ENCODE measurements at regions not wholly inside any gene's neighbourhood (a gene's known extent, or its start where the extent isn't known, plus 50 kb on each side); places are given as distances from the start of the nearest gene placed in this dataset.

DNA sequence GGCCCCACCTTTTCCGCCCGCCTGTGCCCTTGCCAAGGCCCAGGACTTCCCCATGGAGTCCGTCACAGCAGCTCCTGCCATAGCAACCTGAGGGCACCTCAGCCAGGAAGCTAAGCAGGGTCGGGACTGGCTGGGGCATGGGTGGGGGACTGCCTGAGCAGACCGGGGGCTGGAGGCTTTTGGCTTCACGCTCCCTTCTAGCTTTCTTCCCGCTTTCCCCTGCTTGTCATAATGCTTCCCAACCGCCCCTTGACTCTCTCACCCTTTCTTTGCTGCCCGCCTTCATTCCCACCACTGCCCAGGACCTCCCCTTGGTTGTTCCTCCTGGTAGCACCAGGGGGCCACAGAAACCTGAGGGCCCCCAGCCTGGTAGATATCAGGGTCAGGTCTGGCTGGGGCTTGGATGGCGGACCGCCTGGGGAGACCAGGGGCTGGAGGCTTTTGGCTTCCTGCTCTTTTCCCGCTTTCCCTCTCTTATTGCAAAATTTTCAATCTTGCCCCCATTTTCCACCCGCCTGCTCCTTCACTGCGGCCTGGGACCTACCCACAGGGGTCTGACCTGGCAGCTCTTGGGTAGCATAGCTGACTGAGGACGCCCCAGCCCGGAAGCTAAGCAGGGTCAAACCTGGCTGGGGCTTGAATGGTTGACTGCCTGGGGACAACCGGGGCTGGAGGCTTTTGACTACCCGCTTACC lies 2287.7 kb downstream of the TP53TG3F start:
- no peak for DNase-seq (ENCODE audit: low read depth in 4 of 4, low spot score in 1 of 4)

DNA sequence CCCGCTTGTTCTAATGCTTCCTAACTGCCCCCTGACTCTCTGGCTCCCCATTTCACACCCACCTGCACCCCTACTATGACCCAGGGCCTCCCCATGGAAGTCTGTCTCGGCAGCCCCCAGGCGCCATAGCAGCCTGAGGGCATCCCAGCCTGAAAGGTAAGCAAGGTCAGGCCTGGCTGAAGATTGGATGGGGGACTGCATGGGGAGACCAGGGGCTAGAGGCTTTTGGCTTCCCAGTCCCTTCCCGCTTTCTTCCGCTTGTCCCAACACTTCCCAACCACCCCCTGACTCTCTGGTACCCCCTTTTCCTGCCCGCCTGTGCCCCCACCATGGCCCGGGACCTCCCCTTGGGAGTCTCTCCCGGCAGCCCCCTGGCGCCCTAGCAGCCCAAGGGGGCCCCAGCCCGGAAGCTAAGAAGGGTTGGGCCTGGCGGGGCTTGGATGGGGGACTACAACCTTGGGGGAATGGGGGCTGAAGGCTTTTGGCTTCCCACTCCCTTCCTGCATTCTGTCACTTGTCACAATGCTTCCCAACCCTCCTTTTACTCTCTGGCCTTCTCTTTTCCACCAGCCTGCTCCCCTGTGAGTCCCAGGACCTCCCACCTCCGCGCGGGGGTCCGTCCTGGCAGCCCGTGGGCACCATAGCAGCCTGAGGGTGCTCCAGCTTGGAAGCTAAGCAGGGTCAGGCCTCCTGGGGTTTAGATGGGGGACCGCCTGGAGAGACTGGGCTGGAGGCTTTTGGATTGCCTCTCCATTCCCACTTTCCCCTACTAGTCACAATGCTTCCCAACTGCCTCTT lies 2288.4 kb downstream of the TP53TG3F start:
- no peak for DNase-seq (ENCODE audit: low read depth in 4 of 4, low spot score in 1 of 4)

DNA sequence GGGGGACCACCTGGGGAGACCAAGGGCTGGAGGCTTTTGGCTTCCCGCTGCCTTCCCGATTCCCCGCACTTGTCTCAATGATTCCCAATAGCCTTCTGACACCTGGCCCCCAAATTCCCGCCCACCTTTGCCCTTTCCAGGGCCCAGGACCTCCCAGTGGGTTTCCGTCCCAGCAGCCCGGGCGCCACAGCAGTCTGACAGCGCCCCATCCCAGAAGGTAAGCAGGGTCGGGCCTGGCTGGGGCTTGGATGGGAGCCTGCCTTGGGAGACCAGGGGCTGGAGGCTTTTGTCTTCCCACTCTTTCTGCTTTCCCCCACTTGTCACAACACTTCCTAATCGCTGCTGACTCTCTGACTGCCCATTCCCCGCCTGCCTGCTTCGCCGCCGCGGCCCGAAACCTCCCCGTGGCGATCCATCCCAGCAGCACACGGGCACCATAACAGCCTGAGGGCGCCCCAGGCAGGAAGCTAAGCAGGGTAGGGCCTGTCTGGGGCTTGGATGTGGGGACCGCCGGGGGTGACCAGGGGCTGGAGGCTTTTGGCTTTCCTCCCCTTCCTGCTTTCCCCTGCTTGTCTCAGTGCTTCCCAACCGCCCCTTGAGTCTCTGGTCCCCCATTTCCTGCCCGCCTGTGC lies 2289.3 kb downstream of the TP53TG3F start:
- no peak for DNase-seq (ENCODE audit: low read depth in 4 of 4, low spot score in 1 of 4)

DNA sequence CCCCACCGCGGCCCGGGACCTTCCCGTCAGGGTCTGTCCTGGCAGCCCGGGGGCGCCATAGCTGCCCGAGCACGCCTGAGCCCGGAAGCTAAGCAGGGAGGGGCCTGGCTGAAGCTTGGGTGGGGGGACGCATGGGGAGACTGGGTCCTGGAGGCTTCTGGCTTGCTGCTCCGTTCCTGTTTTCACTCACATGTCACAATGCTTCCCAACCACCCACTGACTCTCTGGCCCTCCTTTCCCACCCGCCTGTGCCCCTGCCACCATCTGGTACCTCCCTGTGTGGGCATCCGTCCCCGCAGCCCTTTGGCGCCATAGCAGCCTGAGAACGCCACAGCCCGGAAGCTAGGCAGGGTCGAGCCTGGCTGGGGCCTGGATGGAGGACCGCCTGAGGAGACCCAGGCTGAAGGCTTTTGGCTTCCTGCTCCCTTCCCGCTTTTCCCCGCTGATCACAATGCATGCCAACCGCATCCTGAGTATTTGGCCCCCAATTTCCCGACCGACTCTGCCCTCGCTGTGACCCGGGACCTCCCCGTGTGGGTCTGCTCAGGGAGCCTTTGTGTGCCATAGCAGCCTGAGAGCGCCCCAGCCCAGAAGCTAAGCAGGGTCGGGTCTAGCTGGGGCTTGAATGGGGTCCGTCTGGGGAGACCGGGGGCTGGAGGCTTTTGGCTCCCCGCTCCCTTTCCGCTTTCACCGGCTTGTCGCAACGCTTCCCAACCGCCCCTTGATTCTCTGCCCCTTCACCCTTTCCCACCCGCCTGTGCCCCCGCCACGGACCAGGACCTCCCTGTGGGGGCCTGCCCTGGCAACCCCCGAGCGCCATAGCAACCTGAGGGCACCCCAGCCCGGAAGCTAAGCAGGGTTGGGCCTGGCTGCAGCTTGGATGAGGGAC lies 2290.1 kb downstream of the TP53TG3F start:
- no peak for DNase-seq (ENCODE audit: low read depth in 4 of 4, low spot score in 1 of 4)

DNA sequence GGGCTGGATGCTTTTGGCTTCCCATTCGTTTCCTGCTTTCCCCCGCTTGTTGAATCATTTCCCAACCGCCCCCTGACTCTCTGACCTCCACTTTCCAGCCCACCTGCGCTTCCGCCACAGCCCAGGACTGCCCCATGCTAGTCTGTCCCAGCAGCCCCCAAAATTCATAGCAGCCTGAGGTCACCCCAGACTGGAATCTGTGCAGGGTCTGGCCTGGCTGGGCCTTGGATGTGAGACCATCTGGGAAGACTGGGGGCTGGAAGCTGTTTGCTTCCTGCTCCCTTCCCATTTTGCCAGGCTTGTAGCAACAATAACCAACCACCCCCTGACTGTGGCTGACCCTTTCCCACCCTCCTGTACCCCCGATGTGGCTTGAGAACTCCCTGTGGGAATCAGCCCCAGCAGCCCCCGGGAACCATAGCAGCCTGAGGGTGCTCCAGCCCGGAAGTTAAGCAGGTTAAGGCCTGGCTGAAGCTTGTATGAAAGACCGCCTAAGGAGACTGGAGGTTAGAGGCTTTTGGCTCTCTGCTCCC lies 2290.8 kb downstream of the TP53TG3F start:
- DNase-seq (ENCODE audit: low read depth in 4 of 4, low spot score in 1 of 4): no peak

DNA sequence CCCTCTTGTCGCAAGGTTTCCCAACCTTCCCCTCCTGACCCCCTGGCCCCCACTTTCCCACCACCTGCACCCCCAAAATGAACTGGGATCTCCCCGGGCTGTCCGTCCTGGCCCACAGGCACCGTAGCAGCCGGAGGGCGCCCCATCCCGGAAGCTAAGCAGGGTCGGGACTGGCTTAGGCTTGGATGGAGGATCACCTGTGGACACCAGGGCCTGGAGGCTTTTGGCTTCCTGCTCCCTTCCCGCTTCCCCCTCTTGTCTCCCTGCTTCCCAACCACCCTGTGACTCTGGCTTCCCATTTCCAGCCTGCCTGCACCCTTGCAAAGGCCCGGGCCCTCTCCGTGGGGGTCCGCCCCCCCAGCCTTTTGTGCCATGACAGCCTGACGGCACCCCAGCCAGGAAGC lies 2291.3 kb downstream of the TP53TG3F start:
- no peak for DNase-seq (ENCODE audit: low read depth in 4 of 4, low spot score in 1 of 4)

DNA sequence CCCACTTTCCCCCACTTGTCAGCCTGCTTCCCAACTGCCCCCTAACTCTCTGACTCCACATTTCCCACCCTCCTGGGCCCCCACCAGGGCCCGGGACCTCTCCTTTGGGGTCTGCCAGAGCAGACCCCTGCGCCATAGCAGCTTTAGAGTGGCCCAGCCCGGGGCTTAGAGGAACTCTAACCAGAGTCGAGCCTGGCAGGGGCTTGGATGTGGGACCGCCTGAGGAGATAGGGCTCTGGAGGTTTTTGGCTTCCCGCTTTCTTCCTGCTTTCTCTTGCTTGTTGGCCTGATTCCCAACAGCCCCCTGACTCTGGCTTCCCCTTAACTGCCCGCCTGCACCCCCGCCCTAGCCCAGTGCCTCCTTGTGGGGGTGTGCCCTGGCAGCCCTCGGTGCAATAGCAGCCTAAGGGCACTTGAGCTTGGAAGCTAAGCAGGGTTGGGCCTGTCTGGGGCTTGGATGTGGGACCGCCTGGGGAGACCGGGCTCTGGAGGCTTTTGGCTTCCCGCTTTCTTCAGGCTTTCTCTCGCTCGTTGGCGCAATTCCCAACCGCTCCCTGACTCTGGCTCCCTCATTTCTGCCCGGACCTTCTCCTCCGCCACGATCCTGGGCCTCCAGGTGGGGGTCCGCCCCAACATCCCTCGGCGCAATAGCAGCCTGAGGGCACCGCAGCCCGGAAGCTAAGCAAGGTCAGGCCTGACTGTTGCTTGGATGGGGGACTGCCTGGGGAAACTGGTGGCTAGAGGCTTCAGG lies 2292.0 kb downstream of the TP53TG3F start:
- DNase-seq (ENCODE audit: low read depth in 4 of 4, low spot score in 1 of 4): no peak

DNA sequence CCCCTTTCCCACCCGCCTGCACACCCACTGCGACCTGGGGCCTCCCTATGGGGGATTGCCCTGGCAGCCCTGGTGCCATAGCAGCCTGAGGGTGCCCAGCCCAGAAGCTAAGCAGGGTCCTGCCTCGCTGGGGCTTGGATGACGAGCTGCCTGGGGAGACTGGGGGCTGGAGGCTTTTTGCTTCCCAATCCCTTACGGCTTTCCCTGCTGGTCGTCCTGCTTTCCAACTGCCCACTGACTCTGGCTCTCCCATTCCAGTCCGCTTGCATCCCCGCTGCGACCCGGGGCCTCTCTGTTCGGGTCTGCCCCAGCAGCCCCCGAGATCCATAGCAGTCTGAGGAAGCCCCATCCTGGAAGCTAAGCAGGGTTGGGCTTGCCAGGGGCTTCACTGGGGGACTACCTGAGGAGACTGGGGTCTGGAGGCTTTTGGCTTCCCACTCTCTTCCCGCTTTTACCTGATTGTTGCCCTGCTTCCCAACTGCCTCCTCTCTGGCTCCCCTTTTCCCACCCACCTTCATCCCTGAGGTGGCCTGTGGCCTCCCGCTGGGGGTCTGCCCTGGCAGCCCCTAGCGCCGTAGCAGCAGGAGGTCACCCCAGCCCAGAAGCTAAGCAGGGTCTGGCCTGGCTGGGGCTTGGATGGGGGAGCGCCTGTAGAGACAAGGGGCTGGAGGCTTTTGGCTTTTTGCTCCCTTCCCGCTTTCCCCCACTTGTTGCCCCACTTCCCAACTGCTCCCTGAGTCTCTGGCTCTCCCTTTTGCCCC lies 2292.8 kb downstream of the TP53TG3F start:
- DNase-seq (ENCODE audit: low read depth in 4 of 4, low spot score in 1 of 4): no peak

DNA sequence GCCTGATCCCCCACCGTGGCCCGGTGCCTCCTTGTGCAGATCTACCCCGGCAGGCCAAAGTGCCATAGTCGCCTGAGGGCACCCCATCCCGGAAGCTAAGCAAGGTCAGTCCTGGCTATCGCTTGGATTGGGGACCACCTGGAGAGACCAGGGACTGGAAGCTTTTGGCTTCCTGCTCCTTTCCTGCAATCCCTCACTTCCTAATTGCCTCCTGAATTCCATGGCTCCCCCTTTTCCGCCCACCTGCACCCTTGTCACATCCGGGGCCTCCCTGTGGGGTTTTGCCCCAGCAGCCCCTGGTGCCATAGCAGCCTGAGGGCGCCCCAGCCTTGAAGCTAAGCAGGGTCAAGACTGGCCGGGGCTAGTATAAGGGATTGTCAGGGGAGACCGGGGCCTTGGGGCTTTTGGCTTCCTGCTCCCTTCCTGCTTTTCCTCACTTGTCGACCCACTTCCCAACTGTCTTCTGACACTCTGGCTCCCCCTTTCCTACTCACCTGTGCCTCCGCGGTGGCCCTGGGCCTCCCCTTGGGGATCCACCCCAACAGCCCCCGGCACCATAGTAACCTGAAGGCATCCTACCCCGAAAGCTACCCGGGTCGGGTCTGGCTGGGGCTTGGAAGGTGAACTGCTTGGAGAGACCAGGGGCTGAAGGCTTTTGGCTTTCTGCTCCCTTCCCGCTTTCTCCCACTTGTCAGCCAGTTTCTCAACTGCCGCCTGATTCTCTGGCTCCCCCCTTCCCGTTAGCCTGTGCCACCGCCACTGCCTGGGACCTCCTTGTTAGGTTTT lies 2293.6 kb downstream of the TP53TG3F start:
- no peak for DNase-seq (ENCODE audit: low read depth in 4 of 4, low spot score in 1 of 4)

DNA sequence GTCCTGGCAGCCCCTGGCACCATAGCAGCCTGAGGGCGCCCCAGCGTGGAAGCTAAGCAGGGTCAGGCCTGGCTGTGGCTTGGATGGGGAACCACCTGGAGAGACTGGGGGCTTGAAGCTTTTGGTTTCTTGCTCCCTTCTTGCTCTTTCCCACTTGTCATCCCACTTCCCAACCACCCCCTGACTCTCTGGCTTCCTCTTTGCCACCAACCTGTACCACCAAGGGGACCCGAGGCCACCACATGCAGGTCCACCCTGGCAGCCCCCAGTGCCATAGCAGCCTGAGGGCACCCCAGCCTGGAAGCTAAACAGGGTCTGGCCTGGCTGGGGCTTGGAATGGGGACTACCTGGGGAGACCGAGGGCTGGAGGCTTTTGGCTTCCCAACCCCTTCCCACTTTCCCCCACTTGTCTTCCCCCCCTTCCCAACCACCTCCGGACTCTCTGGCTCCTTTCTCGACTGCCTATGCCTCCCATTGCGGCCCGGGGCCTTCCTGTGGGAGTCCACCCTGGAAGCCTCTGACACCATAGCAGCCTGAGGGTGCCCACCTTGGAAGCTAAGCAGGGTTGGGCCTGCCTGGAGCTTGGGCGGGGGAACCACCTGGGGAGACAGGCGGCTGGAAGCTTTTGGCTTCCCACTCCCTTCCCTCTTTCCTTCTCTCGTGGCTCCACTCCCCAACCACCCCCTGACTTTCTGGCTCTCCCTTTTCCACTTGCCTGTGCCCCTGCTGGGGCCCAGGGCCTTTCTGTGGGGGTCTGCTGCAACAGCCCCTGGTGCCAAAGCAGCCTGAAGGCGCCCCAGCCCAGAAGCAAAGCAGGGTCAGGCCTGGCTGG lies 2294.4 kb downstream of the TP53TG3F start:
- no peak for DNase-seq (ENCODE audit: low read depth in 4 of 4, low spot score in 1 of 4)

DNA sequence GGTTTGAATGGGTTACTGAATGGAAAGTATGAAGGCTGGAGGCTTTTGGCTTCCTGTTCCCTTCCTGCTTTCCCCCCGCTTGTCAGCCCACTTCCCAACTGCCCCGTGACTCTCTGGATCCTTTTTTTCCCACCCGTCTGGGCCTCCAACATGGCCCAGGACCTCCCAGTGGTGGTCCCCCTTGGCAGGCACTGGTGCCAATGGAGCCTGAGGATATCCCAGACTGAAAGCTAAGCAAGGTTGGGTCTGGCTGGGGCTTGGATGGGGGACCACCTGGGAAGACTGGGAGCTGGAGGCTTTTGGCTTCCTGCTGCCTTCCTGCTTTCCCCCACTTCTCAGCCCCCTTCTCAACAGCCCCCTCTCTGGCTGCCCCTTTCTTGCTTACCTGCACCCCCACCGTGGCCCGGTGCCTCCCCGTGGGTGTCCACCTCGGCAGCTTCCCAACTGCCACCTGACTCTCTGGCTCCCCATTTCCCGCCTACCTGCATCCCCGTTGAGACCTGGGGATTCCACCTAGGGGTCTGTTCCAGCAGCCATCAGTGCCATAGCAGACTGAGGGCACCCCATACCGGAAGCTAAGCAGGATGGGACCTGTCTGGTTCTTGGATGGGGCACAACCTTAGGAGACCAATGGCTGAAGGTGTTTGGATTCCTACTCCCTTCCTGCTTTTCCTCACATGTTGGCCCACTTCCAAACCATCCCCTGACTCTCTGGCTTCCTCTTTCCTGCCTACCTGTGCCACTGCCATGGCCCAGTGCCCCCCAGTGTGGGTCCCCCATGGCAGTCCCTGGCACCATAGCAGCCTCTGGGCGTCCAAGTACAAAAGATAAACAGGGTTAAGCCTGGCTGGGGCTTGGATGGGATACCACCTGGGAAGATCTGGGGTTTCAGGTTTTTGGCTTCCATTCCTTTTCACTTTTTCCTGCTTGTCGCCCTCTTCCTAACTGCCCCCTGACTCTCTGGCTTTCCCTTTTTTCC lies 2295.3 kb downstream of the TP53TG3F start:
- no peak for DNase-seq (ENCODE audit: low read depth in 4 of 4, low spot score in 1 of 4)

DNA sequence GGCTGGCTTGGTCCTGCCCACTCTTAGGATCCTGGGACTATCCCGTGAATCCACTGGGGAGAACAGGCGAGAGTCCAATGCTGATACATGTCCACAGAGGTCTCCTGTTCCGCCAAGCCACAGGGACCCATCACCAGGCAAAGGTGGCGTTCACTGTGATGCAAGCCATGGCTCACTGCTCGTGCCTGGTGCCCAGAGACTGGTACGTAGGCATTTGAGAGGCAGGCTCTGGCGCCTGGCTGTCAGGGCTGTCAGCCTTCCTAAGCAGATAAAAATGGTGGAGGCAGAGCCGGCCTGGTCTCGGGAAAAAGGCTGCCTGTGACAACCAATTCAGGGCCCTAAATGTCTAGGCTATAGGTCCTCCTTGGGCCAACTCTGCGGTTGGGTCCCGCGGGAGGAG lies 2329.0 kb downstream of the TP53TG3F start:
- DNase-seq (ENCODE audit: low read depth in 4 of 4, low spot score in 1 of 4): no peak

DNA sequence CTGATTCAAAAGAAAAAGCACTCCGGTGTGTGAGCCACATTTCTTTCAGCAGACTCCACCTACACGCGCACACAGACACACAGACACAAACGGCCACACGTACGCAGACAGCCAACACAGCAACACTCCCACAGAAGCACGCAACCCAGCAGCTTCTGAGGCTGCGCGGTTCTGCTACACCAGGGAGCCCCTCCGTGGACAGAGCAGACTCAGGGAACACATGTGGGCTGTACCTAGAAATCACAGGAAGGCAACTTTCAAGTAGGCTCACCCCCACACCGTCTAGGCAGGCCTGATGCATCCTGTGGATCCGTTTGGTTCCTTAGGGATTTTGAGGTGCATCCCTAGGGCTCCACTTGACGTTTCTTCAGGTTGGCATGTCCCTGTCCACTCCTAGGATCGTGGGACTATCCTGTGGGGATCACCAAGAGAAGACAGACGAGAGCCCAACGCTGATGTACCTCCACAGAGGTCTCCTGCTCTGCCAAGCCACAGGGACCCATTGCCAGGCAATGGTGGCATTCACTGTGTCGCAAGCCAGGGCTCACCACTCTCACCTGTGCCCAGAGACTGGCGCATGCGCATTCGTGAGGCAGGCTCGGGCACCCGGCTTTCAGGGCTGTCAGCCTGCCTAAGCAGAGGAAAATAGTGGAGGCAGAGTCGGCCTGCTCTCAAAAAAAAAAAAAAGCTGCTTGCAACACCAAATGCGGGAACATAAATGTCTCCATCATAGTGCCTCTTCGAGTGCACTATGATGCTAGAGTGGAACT lies 2333.3 kb downstream of the TP53TG3F start:
- no peak for DNase-seq (ENCODE audit: low read depth in 4 of 4, low spot score in 1 of 4)

DNA sequence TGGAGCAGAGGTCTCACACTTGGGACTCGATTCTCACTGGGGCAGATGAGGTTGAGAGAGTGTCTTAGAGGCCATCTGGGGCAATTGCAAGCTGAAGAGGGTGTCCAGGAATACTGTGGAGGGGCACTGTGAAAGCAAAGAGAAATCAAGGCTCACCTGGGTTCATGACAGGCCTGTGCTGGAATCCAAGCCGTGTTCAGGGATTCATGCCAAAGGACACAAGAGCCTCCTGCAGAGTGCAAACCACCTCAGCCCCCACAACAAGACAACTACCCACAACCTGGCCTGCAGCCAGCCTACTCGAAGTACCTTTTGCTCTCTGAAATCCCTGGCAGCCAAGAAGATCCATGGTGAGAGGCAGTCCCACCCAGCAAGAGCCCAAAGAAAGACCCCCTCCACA lies 2334.2 kb downstream of the TP53TG3F start:
- no peak for DNase-seq (ENCODE audit: low read depth in 4 of 4, low spot score in 1 of 4)

DNA sequence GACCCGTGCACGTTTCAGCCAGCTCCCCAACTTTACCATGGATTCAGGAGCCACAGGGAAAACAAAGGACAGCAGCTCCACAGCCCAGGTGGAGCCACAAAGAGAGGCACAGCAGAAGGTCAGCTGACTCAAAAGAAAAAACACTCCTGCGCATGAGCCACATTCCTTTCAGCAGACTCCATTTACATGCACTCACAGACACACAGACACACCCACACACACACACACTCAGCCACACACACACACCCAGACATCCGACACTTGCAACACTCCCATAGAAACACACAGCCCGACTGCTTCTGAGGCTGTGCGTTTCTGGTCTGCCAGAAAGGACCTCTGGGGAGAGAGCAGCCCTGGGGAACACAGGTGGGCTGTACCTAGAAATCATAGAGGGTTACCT lies 2335.5 kb downstream of the TP53TG3F start:
- DNase-seq (ENCODE audit: low read depth in 4 of 4, low spot score in 1 of 4): no peak

Data from stimulated activated CD4-positive, alpha-beta T cell treated with anti-CD3 and anti-CD28 coated beads, Interleukin-1b, Interleukin-23, amount 100 ng/mL, for 24 hours (primary cell).